HG03439 (cell line): ENCODE measurements at regions not wholly inside any gene's neighbourhood (a gene's known extent, or its start where the extent isn't known, plus 50 kb on each side); places are given as distances from the start of the nearest gene placed in this dataset.

Source experiments
- ATAC-seq: cut with Tn5 transposase; IDR thresholded peaks from one replicate; pipeline ENCODE4 v1.9.1; 2021; ENCODE audit warnings: mild to moderate bottlenecking, moderate library complexity; ENCODE audit not compliant: unreplicated experiment

GRCh38 chr20:4560667-4561066 lies 125.6 kb upstream of the PRNP start:
- ATAC-seq = no peak

- no peak for ATAC-seq
These were observed 126.3 kb upstream of the PRNP start for GRCh38 chr20:4559906-4560305.

- ATAC-seq = no peak
These were observed 127.2 kb upstream of the PRNP start for GRCh38 chr20:4559106-4559505.

DNA sequence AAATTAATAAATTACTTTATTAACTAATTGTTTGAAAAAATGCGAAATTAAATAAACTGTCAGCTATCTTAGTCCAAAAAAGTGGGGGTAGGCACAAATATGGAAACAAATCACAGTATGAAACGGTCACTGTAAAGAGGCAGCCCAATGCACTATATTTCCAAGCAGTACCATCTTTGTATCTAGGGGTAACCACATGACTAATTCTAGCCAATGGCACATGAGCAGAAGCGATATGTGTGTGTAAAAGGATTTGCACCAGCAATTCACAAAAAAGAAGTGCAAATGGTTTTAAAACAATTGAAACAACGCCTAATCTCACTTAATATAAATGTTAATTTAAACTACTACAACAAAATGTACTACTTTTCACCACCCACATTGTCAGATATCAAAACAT lies 129.5 kb upstream of the PRNP start:
- ATAC-seq = no peak

DNA sequence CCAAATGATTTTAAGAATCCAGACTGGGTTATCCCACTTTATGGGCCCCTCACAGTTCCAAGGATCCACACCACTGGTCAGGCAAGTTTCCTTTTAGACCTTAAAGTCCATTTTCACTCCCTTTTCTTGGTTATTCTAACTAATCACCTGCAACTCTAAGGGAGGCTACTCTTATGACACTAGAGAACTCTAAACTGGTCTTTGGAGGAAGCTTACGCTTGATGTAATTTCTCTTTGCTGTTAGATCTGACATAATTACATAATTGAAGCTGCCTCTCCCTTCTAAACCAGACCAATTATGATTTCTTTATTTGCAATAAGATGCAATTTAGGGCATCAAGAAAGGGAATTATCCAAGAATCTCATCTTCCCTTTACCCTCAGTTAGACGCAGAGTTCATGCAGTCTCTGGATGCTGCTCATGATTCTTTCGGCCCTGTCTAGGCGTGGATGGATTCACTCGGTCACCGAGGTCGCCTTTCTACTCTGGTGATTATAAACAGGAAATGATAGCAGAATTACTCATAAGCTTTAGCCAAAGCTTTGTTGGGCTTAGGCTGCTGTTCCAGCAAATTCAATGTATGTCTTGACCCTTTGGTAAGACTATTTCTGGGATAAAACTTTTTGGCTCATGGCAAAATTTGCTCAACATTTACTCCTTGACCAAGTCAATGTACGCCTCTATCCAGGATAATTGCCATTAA lies 130.9 kb upstream of the PRNP start:
- ATAC-seq = no peak

DNA sequence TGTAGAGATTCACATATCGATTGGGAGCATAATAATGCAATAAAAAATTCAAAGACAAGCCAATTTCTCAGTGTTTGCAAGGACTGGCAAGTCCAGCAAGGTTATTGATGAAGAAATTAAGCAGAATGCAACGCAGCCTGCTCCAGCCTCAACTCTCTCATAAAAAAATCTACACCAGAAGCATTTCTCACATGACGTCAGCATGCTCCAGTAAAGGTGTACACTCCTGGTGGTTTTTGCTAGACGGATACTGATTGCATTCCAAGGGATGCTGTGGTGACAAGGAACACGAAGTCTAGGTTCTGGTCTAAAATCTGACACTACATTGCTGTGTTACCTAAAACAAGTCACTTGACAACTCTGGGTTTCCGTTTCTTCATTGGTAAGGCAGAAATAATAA lies 131.9 kb upstream of the PRNP start:
- no peak for ATAC-seq

DNA sequence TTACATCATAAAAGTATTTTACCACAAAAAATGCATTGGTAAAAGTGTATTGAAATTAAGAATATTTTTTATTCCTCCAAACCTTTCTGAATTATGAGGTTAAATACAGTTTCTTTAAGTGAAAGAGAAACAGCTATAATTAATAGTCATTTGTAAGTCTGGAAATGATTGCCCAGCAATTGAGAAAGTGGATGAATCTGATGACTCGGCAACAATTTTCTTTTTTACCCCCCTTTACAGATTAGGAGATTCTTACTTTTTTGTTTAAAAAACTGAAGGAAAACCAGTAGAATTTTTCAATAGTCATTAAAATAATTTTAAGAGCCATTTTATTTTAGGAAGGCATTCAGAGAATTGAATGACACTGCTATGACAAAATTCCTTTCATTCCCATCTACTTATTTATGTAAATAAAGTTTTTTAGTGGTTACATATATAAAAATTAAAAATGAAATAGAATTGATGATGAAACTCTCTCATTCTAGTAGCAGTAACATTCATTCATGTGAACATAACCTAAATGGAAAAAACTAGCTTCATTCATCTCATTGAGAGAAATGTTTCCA lies 134.1 kb upstream of the PRNP start:
- no peak for ATAC-seq

- no peak for ATAC-seq
These were observed 135.5 kb upstream of the PRNP start for GRCh38 chr20:4550740-4551139.

DNA sequence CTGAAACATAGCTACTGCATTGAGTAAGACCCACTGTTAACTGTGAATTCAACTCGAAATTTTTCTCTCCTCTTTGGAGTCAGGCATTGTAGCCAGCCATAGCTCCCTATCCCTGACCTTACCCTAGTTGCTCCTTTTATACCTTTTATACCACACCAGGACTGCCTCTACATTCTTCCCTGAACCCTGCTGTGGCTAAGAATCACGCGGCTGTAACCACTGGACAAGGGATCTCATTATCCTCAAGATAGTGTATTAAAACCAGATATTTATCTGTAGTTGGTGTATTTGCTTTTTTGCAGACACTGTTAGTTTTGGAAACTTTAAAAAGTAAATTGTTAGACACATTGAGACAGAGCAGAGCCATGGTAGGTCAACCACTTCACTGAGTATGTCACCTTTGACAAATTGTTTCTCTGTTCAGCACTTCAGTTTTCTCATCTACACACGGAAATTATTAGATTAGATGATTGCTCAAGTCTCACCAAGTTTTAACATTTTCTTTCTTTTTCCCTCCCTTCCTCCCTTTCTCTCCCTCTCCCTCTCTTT lies 136.5 kb upstream of the PRNP start:
- ATAC-seq = no peak

DNA sequence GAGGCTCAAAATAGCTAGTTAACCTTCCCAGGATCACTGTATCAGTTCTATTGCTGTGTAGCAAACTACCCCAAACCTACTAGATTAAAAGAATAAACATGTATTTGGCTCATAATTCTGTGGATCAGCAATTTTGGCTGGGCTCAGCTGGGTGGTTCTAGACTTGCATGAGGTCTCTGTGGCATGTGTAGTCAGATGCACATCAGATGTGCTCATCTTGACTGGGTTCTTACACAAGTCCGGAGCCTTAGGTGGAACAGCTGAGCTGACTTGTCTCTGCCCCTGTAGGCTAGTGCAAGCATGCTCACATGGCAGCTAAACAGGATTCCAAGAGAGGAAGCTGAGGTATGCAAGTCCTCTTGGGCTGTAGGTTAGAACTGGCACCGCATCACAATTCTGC lies 137.7 kb upstream of the PRNP start:
- ATAC-seq = no peak

DNA sequence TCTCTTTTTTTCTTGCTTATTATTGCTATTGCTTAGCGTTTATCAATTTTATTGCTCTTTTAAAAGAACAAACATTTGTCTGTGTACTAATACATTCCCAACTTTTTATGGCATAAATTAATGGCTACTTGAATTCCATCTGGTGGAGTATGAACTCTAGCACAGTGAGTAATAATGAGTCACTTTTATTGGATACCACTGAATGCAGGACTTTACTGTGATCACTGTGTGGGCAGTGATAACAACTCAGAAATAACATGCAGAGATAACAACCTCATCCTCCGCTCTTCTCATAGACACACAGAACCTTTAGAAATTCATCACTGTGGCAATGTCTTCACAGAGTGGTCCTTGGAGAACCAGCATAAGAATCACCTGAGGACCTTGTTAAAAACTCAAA lies 139.5 kb upstream of the PRNP start:
- no peak for ATAC-seq

DNA sequence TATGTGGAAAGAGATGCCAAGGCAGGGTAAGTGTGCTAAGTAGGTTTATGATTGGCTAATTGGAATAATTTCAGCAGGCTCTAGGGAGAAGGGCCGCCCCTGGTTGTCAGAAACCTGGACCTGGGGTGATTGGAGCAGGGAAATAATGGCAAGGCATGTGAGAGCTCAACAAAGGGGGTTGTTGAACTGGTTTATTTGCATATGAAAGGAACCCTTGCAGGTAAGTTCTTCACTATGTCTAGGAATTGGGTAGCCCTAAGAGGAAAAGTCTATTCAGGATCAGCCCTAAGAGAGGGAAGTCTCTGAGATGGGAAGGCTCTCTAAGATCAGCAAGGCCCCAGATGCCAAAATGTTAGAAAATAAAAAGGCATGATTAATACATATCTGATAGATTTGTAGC lies 139.9 kb upstream of the PRNP start:
- no peak for ATAC-seq

DNA sequence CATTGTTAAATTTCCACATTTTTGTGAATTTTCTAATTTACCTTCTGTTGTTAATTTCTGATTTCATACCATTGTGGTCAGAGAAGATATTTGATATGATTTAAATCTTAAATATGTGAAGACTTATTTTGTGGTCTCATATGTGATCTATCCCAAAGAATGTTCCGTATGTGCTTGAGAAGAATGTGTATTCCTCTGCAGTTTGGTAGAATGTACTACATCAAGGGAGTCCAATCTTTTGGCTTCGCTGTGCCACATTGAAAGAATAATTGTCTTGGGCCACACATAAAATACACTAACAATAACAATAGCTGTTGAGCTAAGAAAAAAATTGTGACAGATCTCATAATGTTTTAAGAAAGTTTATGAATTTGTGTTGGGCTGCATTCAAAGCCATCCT lies 140.7 kb upstream of the PRNP start:
- no peak for ATAC-seq

DNA sequence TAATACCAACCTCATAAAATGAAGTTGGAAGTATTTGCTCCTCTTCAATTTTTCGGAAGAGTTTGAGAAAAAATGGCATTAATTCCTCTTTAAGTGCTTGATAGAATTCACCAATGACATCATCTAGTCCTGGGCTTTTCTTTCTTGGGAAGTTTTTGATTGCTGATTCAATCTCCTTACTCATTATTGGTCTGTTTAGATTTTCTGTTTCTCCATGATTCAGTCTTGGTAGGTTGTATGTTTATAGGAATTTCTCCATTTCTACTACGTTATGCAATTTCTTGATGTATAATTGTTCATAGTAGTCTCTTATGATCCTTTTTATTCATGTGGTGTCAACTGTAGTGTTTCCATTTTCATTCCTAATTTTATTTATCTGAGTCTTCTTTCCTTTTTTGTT lies 141.5 kb upstream of the PRNP start:
- ATAC-seq = no peak

- no peak for ATAC-seq
These were observed 144.0 kb upstream of the PRNP start for GRCh38 chr20:4542270-4542669.

GRCh38 chr20:4534315-4534714 lies 151.9 kb upstream of the PRNP start:
- no peak for ATAC-seq

- no peak for ATAC-seq
These were observed 152.7 kb upstream of the PRNP start for GRCh38 chr20:4533368-4534133.

- no peak for ATAC-seq
These were observed 153.5 kb upstream of the PRNP start for GRCh38 chr20:4532772-4533171.

DNA sequence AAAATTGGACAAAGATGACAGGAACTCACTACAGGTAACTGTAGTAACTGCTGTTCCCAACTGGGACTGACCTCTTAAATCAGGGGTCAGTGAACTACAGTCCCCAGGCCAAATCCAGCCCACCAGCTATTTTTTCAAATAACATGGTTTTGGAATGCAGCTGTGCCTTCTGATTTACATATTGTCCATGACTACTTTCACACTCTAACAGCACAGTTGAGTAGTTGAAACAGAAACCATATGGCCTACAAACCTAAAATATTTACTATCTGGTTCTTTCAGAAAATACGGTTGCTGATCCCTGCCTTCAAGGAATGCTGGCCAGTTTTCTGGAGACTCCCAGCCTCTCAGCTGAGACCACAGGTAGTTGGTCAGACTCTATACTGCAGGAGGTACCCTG lies 161.5 kb upstream of the PRNP start:
- no peak for ATAC-seq

DNA sequence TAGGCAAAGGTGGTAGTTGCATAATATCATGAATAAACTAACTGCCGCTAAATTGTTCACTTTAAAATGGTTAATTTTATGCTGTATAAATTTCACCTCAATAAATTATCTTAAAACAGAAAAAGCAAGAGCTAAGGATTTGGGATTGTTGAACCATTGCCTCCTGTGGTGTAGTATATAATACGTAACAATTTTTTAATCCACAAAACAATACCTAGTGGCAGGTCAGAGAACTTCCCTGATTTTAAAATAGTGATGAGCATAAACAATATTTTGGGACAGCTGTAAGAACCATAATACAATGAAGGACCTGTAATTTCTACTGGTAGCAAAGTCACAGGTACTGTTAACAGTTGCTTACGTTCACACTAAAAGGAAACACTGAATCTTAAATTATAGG lies 161.9 kb upstream of the PRNP start:
- ATAC-seq = no peak

- no peak for ATAC-seq
These were observed 163.9 kb upstream of the PRNP start for GRCh38 chr20:4522310-4522709.
